SK-N-SH (cell line): ENCODE measurements at regions not wholly inside any gene's neighbourhood (a gene's known extent, or its start where the extent isn't known, plus 50 kb on each side); places are given as distances from the start of the nearest gene placed in this dataset.

ENCODE experiments used
- CTCF ChIP-seq: fragments of 200-600 bp; sonication (generic); IDR thresholded peaks from 2 replicates; pipeline ENCODE4 v1.6.1; 2017; ENCODE audit warnings: antibody characterized with exemption, mild to moderate bottlenecking, moderate library complexity
- EP300 ChIP-seq, 2 experiments: IDR thresholded peaks; 2 replicates each; pipeline versions ENCODE4 v1.4.0 to v1.6.1; 2012; ENCODE audit warnings: borderline replicate concordance in 1 of 2, low read depth in 1 of 2, low read length in 1 of 2
- FOXM1 ChIP-seq: IDR thresholded peaks from 2 replicates; pipeline ENCODE4 v1.4.0; 2012; ENCODE audit warnings: low read depth, mild to moderate bottlenecking
- GATA2 ChIP-seq: sonication (generic); formaldehyde crosslinking; IDR thresholded peaks from 2 replicates; pipeline ENCODE4 v1.5.0; 2020; ENCODE audit warnings: mild to moderate bottlenecking, missing genetic modification reagents
- MAX ChIP-seq: IDR thresholded peaks from 2 replicates; pipeline ENCODE4 v1.4.0; 2012; ENCODE audit warnings: low read depth
- NRF1 ChIP-seq: IDR thresholded peaks from 2 replicates; pipeline ENCODE4 v1.6.1; 2012; ENCODE audit warnings: low read depth, mild to moderate bottlenecking, low read length
- RAD21 ChIP-seq: IDR thresholded peaks from 2 replicates; pipeline ENCODE4 v1.6.1; 2012; ENCODE audit warnings: mild to moderate bottlenecking, low read length
- SIN3A ChIP-seq: IDR thresholded peaks from 2 replicates; pipeline ENCODE4 v1.6.1; 2012; ENCODE audit warnings: low read depth, mild to moderate bottlenecking, low read length, moderate library complexity, borderline replicate concordance
- TAF1 ChIP-seq: IDR thresholded peaks from 2 replicates; pipeline ENCODE4 v1.6.1; 2012; ENCODE audit warnings: low read depth, mild to moderate bottlenecking, low read length, moderate library complexity, borderline replicate concordance

- TF ChIP-seq CTCF (no peak), MAX (no peak), SIN3A (no peak), NRF1 (no peak), GATA2 (CRISPR knock-in tag) (no peak), TAF1 (no peak), RAD21 (no peak), EP300 (IDR thresholded peaks at IDR 0.05; ENCODE audit: borderline replicate concordance in 1 of 2, low read depth in 1 of 2, low read length in 1 of 2) (no peak), FOXM1 (no peak)
These were observed 204.3 kb downstream of the TFAP2C start for GRCh38 chr20:56833427-56833826.
